Immature natural killer cell (primary cell): ENCODE measurements at regions not wholly inside any gene's neighbourhood (a gene's known extent, or its start where the extent isn't known, plus 50 kb on each side); places are given as distances from the start of the nearest gene placed in this dataset.

Experiments
- DNase-seq, 3 donors: peaks; one replicate each; pipeline ENCODE4 v3.0.0; 2022; ENCODE audit warnings: mixed read lengths in 1 of 3
- H3K27ac Mint-ChIP-seq, 6 donors: one replicate each; pipeline ENCODE4 v1.8.0; 2020; ENCODE audit warnings: mixed read lengths in 6 of 6, mild to moderate bottlenecking in 5 of 6, inconsistent platforms in 4 of 6, moderate library complexity in 3 of 6
- H3K27me3 Mint-ChIP-seq, 3 donors: one replicate each; pipeline ENCODE4 v1.8.0; 2020 to 2021; ENCODE audit warnings: low read depth in 3 of 3, mild to moderate bottlenecking in 3 of 3, mixed read lengths in 3 of 3, moderate library complexity in 3 of 3, inconsistent platforms in 1 of 3
- H3K36me3 Mint-ChIP-seq, 3 donors: one replicate each; pipeline ENCODE4 v1.8.0; 2020; ENCODE audit warnings: mixed read lengths in 3 of 3, inconsistent platforms in 2 of 3, mild to moderate bottlenecking in 2 of 3
- H3K4me1 Mint-ChIP-seq, 2 donors: one replicate each; pipeline ENCODE4 v1.8.0; 2020; ENCODE audit warnings: inconsistent platforms in 2 of 2, mild to moderate bottlenecking in 2 of 2, mixed read lengths in 2 of 2, moderate library complexity in 1 of 2
- H3K4me3 Mint-ChIP-seq, 5 donors: one replicate each; pipeline ENCODE4 v1.8.0; 2020; ENCODE audit warnings: mild to moderate bottlenecking in 5 of 5, mixed read lengths in 5 of 5, inconsistent platforms in 3 of 5, moderate library complexity in 3 of 5
- H3K9me3 Mint-ChIP-seq, 6 donors: one replicate each; pipeline ENCODE4 v1.8.0; 2020; ENCODE audit warnings: mild to moderate bottlenecking in 6 of 6, mixed read lengths in 6 of 6, inconsistent platforms in 4 of 6, moderate library complexity in 3 of 6

DNA sequence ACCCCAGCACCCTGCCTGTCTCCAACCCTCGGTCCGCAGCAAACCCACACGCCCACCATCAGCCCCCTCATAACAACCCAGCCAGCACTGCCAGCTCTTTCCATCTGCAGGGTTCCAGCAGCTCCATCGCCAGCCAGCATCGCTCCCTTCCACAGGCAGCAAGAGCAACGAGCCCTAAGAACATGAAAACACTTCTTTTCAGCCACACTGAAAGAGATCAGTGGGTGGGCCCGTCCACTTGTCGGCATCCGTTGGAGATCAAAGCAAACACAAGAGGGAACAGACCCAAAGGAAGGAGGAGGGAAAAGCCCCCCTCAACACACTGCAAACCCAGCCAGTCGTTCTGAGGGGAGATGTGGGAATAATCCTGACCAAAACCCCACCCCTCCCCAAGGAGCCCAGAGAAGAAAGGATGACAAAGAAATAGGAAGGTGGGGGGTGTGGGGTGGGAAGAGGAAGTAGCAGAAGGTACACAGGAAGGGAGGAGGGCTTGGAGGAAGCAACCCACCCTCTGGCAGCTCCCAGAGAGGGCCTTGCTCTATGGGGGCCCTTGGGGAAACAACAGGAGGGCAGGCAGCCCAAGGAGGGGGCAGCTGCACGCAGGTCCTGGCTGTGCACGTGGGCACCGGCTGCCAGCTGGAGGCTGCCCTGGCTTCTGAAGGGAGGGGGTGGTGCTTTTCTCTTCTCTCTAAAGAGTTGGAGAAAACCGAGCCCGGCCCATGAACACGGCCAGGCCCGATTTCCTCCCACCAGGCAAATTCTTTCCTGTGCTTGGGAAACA is 473.6 kb upstream of the PROK2 start:
- H3K4me3 Mint-ChIP-seq = peak overlapping the region in 1 of 5 donors; percentile 5
- no peaks in the 10 kb centered on the region for H3K9me3 Mint-ChIP-seq
- no peak overlapping the region for H3K27ac Mint-ChIP-seq
- H3K36me3 Mint-ChIP-seq = no peaks in the 10 kb centered on the region
- peaks cover 10 to 16% of the 10 kb centered on the region in 2 donors for H3K4me1 Mint-ChIP-seq
- DNase-seq = no peak
- H3K27me3 Mint-ChIP-seq = peaks cover 1 to 3% (median 2%) of the 10 kb centered on the region in 3 donors

DNA sequence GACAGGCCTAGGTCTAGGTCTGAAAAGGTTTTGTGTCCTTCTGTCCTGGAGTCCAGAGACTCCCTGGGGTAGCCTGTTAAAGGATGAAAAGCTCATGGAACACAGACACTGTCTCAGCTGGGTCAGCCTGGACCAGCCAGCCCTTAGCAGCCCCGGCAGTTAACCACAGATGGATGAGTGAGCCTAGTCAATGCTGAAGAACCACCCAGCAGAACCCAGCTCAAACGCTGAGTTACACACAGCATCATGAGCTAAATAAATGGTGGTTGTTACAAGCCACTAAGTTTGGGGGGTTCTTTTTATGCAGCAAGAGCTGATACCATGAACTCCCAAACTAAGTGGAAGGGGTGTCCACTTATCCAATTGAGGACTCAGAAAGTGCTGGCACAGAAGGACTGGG is 472.8 kb upstream of the PROK2 start:
- H3K27me3 Mint-ChIP-seq = peaks cover 1 to 3% (median 2%) of the 10 kb centered on the region in 3 donors
- no peaks in the 10 kb centered on the region for H3K9me3 Mint-ChIP-seq
- H3K4me3 Mint-ChIP-seq = no peak overlapping the region
- DNase-seq = no peak
- peaks cover 10 to 16% of the 10 kb centered on the region in 2 donors for H3K4me1 Mint-ChIP-seq
- H3K27ac Mint-ChIP-seq = no peak overlapping the region
- H3K36me3 Mint-ChIP-seq = no peaks in the 10 kb centered on the region

DNA sequence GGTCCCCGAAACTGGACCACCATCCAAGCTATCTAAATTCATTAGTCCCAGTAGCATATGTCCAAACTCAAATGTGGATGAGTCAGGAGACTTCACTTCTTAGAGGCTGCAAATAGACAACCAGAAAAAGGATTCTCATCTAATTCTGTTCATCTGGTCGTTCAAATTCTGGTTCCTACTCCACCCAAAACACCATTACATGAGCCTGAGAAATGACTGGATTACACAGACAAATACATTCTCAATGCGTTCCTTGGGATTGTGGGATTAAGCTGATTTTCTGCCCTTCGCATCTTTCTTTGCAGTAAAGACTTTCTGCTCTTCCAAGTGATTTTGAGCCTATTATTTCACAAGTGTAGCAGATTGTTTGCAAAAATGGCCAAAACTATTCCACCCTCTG is 472.3 kb upstream of the PROK2 start:
- H3K4me3 Mint-ChIP-seq = no peak overlapping the region
- peaks cover 1 to 4% (median 2%) of the 10 kb centered on the region in 3 donors for H3K27me3 Mint-ChIP-seq
- H3K4me1 Mint-ChIP-seq = peaks cover 10 to 16% of the 10 kb centered on the region in 2 donors

DNA sequence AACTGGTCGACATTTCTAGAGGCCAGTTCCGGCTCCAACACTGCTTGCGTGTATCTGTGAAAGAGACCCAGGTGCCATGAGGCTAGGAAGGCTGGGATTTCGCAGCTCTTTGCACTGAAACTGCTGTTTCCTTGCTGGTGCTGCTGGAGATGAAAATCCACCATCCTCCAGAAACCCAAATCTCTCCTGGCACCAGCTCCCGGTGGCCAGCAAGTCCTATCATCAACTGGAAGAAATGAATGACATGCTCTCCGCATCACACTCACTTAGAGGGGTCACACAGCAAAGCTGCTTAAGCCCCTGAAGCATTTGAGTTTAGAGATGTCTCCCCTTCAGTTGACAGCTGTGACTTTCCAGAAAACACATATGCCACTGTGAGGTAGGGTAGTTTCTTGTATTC is 471.8 kb upstream of the PROK2 start:
- peaks cover 1 to 5% (median 2%) of the 10 kb centered on the region in 3 donors for H3K27me3 Mint-ChIP-seq
- H3K9me3 Mint-ChIP-seq = no peaks in the 10 kb centered on the region
- no peak overlapping the region for H3K27ac Mint-ChIP-seq
- no peak for DNase-seq
- H3K4me1 Mint-ChIP-seq = peaks cover 10 to 16% of the 10 kb centered on the region in 2 donors
- no peak overlapping the region for H3K4me3 Mint-ChIP-seq
- no peaks in the 10 kb centered on the region for H3K36me3 Mint-ChIP-seq

More for the DNA sequence above, 472.3 kb upstream of the PROK2 start:
- Mint-ChIP-seq H3K27ac (peak overlapping the region in 1 of 6 donors; percentile 51), H3K36me3 (no peaks in the 10 kb centered on the region), H3K9me3 (no peaks in the 10 kb centered on the region)
- DNase-seq = no peak

DNA sequence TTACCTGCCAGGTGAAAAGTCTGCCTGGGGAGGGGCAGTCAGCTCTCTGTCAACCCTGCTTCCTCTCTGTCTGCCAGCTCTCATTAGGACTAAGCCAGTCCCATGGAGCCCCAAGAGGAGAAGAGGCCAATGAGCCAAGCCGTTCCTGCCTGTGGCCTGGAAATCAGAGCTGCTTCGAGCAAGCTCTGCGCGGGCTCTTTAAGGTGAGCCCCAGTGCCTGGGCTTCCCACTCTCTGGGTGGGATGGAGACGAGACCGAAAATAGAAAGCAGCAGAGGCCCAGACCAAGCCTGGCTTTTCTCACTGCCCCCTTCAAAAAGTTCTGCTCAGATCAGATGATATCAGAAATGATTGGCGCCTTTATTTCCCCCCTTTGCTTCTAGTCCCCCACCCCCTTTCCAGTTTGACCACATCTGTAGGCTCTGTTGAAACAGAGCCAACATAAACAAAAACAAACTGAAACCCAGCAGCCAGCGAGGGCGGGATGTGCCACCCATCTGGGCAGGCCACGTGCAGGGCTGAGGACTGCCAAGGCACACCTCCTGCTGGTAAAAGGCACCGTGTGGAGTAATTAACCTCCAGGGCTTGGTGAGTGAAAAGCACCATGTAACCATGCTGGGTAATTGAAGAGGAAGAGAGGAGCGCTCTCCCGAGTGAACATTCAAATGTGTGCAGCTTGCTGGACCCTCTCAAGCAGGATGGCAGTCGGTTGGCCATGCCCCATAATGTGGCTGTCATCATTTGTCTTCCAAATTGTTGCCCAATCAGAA is 471.0 kb upstream of the PROK2 start:
- Mint-ChIP-seq H3K4me1 (peaks cover 10 to 16% of the 10 kb centered on the region in 2 donors), H3K27ac (peak overlapping the region in 2 of 6 donors; percentile 33 to 37), H3K36me3 (no peaks in the 10 kb centered on the region), H3K9me3 (no peaks in the 10 kb centered on the region), H3K27me3 (peaks cover 1 to 6% (median 2%) of the 10 kb centered on the region in 3 donors), H3K4me3 (peak overlapping the region in 3 of 5 donors; percentile 46 to 58 (median 49))
- peak in 2 of 3 donors; percentile 7 to 12 for DNase-seq

DNA sequence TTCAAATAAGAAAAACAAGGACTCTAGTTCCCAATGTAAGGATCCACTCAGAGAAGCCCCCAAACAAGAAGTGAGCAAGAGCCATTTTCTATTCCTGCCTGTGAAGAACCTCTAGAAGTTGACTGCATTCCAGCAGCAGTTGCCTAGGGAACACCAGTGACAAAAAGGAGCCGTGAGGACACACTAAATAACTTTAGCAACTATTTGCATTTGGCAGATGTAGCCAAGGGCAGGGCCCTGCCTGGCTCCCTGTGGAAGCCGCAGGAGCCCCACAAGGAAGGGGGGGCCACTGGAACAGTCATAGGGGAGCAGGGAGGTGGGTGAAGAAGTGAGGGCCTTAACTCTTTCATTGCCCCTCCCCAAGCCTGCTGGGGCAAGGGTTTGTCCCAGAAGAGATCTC is 470.2 kb upstream of the PROK2 start:
- DNase-seq = no peak
- Mint-ChIP-seq H3K4me1 (peaks cover 10 to 16% of the 10 kb centered on the region in 2 donors), H3K27me3 (peaks cover 0 to 6% (median 2%) of the 10 kb centered on the region in 3 donors), H3K9me3 (no peaks in the 10 kb centered on the region), H3K4me3 (no peak overlapping the region), H3K36me3 (no peaks in the 10 kb centered on the region), H3K27ac (no peak overlapping the region)

DNA sequence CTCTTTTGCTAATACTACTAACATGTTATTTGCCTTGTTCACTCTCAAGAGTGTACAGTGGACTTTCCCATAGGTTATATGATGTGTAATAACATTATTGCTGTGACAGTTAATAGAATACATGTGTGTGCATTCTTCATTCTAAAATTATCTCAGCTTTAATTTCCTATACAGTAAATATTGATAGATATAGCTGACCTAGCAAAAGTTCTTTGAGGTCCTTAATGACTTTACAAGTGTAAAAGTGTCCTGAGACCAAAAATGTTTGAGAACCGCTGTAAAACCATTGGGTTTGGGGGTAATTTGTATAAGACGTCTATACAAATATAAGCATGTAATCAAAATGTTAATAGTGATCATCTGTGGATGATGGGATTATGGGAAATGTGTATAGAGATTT is 469.5 kb upstream of the PROK2 start:
- no peaks in the 10 kb centered on the region for H3K9me3 Mint-ChIP-seq
- no peaks in the 10 kb centered on the region for H3K36me3 Mint-ChIP-seq
- peaks cover 0 to 6% (median 2%) of the 10 kb centered on the region in 3 donors for H3K27me3 Mint-ChIP-seq
- no peak overlapping the region for H3K27ac Mint-ChIP-seq
- DNase-seq = no peak
- peaks cover 10 to 16% of the 10 kb centered on the region in 2 donors for H3K4me1 Mint-ChIP-seq
- no peak overlapping the region for H3K4me3 Mint-ChIP-seq

DNA sequence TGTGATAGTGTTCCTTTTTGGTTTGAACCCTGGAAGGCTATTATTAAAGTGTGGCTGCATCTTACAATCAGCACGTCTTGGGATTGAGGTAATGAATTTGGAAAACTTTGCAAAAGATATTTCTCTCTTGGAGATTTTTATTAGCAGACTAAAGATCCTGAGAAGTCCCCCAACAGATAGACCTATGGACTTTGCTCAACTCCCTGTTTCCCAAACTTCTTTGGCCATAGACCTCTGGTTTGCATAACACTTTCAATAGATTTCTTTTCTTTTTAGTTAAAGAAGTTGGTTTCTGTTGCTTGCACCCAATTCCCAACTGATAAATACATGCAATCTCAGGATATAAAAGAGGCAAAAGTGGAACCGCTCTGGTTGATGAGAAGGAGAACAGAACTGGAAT is 465.8 kb upstream of the PROK2 start:
- DNase-seq = no peak
- H3K27me3 Mint-ChIP-seq = peaks cover 0 to 7% (median 0%) of the 10 kb centered on the region in 3 donors
- no peak overlapping the region for H3K27ac Mint-ChIP-seq
- no peaks in the 10 kb centered on the region for H3K9me3 Mint-ChIP-seq
- H3K4me1 Mint-ChIP-seq = peaks cover 0 to under 1% of the 10 kb centered on the region in 2 donors
- H3K4me3 Mint-ChIP-seq = no peak overlapping the region
- H3K36me3 Mint-ChIP-seq = no peaks in the 10 kb centered on the region

DNA sequence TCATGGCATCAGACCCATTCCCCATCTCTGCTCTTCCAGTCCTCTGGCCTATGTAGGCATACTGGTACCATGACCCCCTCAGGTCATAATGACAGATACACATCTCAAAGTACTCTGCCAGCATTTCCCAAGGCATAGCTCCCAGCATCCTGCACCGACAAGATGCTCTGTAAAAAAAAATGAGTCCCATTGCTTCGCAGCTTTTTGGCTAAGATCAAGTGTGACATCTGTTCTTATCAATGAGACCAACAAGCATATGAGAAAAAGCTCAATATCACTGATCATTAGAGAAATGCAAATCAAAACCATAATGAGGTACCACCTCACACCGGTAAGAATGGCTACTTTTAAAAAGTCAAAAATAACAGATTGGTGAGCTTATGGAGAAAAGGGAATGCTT is 463.9 kb upstream of the PROK2 start:
- Mint-ChIP-seq H3K4me3 (no peak overlapping the region), H3K9me3 (no peaks in the 10 kb centered on the region), H3K27me3 (peaks cover 0 to 9% (median 1%) of the 10 kb centered on the region in 3 donors), H3K36me3 (no peaks in the 10 kb centered on the region), H3K4me1 (no peaks in the 10 kb centered on the region), H3K27ac (no peak overlapping the region)
- no peak for DNase-seq

DNA sequence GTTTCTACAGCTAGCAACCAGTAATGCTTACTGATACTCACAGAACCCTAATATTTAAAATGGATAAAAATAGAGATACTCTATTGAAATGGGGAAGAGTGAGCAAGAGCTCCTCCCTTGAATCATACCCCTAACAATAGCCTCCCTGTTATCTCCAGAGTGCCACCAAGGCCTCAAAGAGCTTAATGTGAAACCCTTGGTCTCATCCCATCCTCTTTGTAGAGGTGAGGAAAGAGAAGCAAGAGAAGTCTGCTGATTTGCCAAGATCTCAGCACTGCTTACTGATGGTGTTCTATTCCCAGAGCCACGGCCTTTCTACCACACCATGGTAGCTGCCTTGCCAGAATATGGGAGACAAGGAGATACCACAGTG is 463.4 kb upstream of the PROK2 start:
- H3K9me3 Mint-ChIP-seq = no peaks in the 10 kb centered on the region
- no peaks in the 10 kb centered on the region for H3K4me1 Mint-ChIP-seq
- H3K27me3 Mint-ChIP-seq = peaks cover 0 to 9% (median 1%) of the 10 kb centered on the region in 3 donors
- no peak overlapping the region for H3K27ac Mint-ChIP-seq
- H3K4me3 Mint-ChIP-seq = no peak overlapping the region
- DNase-seq = no peak
- no peaks in the 10 kb centered on the region for H3K36me3 Mint-ChIP-seq

DNA sequence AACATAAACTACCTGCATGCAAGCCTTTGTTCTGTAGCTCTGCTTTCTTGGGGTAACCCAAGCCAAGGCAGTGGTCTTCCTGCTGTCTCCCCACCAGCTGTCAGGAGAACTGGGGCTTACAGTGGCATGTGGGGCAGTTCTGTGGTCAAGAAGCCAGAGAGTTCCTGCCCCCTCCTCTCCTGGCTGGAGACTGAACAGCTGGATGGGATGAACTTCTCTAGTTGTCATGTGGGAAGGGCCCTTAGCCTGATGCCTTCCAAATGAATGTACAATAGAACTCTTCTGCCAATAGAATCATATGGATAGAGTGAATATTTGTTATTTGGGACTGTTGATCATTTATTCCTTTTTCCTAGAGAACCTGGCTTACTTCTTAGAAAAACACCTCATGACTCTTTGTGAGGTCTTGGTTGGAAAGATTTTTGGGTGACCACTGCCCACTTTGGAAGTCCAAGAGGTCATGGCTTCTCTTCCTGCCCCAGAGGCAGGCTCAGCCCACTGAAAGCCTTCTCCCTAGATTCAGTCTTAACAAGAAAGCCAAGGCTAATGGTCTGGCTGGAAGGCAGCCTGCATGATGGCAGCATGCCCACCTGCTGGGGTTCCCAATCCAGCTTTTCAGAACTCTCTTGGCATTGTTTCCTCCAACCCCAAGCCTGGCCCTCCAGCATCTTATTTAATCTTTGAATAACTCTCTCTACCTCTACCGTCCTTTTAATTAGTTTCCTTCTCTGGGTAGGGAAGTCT is 462.9 kb upstream of the PROK2 start:
- Mint-ChIP-seq H3K27me3 (peaks cover 0 to 9% (median 1%) of the 10 kb centered on the region in 3 donors), H3K9me3 (no peaks in the 10 kb centered on the region), H3K36me3 (no peaks in the 10 kb centered on the region), H3K4me1 (no peaks in the 10 kb centered on the region), H3K4me3 (no peak overlapping the region), H3K27ac (no peak overlapping the region)
- DNase-seq = no peak

DNA sequence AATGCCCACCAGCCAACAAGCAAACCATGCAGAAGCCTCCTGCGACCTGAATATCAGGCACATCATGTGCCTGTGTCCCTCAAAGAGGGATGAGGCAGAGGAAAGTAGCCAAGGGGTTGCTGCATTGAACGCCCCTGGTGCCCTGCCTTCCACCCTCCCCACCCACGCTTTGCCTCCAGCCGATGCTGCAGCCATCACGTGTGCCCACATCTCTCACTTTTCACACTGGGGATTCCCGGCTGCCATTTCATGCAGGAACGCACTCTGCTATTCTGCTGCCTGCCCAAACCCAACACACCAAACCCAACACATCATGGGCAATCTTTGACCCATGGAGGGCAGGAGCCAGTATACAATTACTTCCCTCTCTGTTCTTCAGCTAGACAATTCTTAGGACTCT is 462.2 kb upstream of the PROK2 start:
- no peaks in the 10 kb centered on the region for H3K9me3 Mint-ChIP-seq
- no peak overlapping the region for H3K27ac Mint-ChIP-seq
- H3K36me3 Mint-ChIP-seq = no peaks in the 10 kb centered on the region
- DNase-seq = no peak
- H3K4me1 Mint-ChIP-seq = no peaks in the 10 kb centered on the region
- no peak overlapping the region for H3K4me3 Mint-ChIP-seq
- peaks cover 0 to 8% (median 1%) of the 10 kb centered on the region in 3 donors for H3K27me3 Mint-ChIP-seq

DNA sequence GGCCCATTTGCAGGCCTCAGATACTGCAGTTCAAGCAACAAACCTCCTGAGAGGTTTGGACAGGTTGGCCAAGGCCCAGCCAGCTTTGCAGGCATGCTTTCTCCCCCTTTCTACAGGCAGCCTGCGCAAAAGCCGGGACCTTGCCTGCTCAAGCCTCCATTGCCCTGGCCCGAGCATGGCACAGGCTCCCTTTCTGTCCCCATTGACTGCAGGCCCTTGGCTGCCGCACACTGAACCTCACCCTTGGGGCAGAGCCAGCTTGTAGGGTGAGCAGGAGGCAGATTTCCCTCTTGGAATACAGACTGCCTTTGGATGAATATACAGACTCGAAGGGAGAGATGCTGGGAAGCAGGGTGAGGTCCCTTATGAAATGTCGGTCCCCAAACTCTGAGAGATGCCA is 461.7 kb upstream of the PROK2 start:
- DNase-seq = no peak
- H3K36me3 Mint-ChIP-seq = no peaks in the 10 kb centered on the region
- no peak overlapping the region for H3K27ac Mint-ChIP-seq
- no peak overlapping the region for H3K4me3 Mint-ChIP-seq
- no peaks in the 10 kb centered on the region for H3K9me3 Mint-ChIP-seq
- no peaks in the 10 kb centered on the region for H3K4me1 Mint-ChIP-seq
- H3K27me3 Mint-ChIP-seq = peaks cover 0 to 9% (median 1%) of the 10 kb centered on the region in 3 donors
